ENCODE measurements at regions not wholly inside any gene's neighbourhood (a gene's known extent, or its start where the extent isn't known, plus 50 kb on each side); places are given as distances from the start of the nearest gene placed in this dataset.

DNA sequence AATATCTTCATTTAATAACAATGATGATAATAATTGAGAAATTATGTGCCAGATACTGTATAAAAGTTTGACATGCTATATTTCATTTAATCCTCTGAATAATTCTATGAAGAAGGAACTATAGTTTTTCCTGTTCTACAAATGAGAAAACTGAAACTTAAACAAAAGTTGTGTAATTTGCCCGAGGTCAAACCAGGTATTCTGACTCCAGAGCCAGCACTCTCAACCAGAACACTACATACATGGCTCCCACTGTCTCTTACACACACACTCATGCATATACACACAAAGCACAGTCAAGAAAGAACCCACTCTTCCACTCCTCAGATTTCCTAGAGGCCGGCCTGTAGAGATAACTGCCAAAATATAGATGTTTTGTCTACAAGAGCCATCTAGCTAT is 374.0 kb upstream of the EMCN start:
- TF ChIP-seq, protein P1, sequence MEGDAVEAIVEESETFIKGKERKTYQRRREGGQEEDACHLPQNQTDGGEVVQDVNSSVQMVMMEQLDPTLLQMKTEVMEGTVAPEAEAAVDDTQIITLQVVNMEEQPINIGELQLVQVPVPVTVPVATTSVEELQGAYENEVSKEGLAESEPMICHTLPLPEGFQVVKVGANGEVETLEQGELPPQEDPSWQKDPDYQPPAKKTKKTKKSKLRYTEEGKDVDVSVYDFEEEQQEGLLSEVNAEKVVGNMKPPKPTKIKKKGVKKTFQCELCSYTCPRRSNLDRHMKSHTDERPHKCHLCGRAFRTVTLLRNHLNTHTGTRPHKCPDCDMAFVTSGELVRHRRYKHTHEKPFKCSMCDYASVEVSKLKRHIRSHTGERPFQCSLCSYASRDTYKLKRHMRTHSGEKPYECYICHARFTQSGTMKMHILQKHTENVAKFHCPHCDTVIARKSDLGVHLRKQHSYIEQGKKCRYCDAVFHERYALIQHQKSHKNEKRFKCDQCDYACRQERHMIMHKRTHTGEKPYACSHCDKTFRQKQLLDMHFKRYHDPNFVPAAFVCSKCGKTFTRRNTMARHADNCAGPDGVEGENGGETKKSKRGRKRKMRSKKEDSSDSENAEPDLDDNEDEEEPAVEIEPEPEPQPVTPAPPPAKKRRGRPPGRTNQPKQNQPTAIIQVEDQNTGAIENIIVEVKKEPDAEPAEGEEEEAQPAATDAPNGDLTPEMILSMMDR (tag by site-specific recombination; IDR thresholded peaks at IDR 0.05), result no peak
- TF ChIP-seq ZNF121 (tag by site-specific recombination; IDR thresholded peaks at IDR 0.05) (no peak), KLF1 (tag by site-specific recombination; IDR thresholded peaks at IDR 0.05) (no peak), KLF8 (tag by site-specific recombination; IDR thresholded peaks at IDR 0.05) (no peak)
- TF ChIP-seq, protein P2, sequence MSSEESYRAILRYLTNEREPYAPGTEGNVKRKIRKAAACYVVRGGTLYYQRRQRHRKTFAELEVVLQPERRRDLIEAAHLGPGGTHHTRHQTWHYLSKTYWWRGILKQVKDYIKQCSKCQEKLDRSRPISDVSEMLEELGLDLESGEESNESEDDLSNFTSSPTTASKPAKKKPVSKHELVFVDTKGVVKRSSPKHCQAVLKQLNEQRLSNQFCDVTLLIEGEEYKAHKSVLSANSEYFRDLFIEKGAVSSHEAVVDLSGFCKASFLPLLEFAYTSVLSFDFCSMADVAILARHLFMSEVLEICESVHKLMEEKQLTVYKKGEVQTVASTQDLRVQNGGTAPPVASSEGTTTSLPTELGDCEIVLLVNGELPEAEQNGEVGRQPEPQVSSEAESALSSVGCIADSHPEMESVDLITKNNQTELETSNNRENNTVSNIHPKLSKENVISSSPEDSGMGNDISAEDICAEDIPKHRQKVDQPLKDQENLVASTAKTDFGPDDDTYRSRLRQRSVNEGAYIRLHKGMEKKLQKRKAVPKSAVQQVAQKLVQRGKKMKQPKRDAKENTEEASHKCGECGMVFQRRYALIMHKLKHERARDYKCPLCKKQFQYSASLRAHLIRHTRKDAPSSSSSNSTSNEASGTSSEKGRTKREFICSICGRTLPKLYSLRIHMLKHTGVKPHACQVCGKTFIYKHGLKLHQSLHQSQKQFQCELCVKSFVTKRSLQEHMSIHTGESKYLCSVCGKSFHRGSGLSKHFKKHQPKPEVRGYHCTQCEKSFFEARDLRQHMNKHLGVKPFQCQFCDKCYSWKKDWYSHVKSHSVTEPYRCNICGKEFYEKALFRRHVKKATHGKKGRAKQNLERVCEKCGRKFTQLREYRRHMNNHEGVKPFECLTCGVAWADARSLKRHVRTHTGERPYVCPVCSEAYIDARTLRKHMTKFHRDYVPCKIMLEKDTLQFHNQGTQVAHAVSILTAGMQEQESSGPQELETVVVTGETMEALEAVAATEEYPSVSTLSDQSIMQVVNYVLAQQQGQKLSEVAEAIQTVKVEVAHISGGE (tag by site-specific recombination; conservative IDR thresholded peaks at IDR 0.05; ENCODE audit: low read depth), result no peak

All from HEK293 (cell line).